T-cell (primary cell): ENCODE measurements at regions not wholly inside any gene's neighbourhood (a gene's known extent, or its start where the extent isn't known, plus 50 kb on each side); places are given as distances from the start of the nearest gene placed in this dataset.

Experiments used
- ATAC-seq, 4 experiments: fragments of 200-7000 bp in 3 of 4; fragments of 150-1000 bp in 1 of 4; cut with Tn5 transposase; replicated peaks in 1 of 4; 1 replicate in 3 of 4; 2 replicates in 1 of 4; pipeline ENCODE4 v1.10.0; 2021; ENCODE audit warnings: moderate library complexity in 3 of 4, mild to moderate bottlenecking in 2 of 4, moderate number of reproducible peaks in 1 of 4
- CTCF ChIA-PET, 2 donors: fragments of 300-600 bp; sonication (Branson Sonifier 250); formaldehyde crosslinking; loops; one replicate each; lab custom pipeline; 2022; ENCODE audit warnings: antibody characterized with exemption in 2 of 2; lab: Charles Lee
- POLR2A ChIA-PET, 2 donors: fragments of 300-600 bp; sonication (Branson Sonifier 250); formaldehyde crosslinking; loops; one replicate each; lab custom pipeline; 2022; ENCODE audit warnings: antibody characterized with exemption in 2 of 2; lab: Charles Lee
- DNase-seq, 35 experiments: peaks; one replicate each; pipeline versions ENCODE4 v3.0.0 to v3.0.0-alpha.2; 2013 to 2023
- H3K27ac ChIP-seq: one replicate; pipeline ENCODE4 v1.5.1; 2013; ENCODE audit warnings: low read length
- H3K27me3 ChIP-seq, 2 experiments: replicated peaks in 1 of 2; 1 replicate in 1 of 2; 2 replicates in 1 of 2; pipeline versions ENCODE4 v1.6.1 to v1.7.0; 2013; ENCODE audit warnings: low read length in 1 of 2, mixed read lengths in 1 of 2; ENCODE audit not compliant: control insufficient read depth in 2 of 2, insufficient read depth in 2 of 2; ENCODE audit errors: extremely low read depth in 1 of 2
- H3K36me3 ChIP-seq, 2 donors: 1 replicate in 1 of 2; 2 replicates in 1 of 2; pipeline versions ENCODE4 v1.6.1 to v1.7.0; 2013; ENCODE audit warnings: low read length in 1 of 2; ENCODE audit not compliant: control insufficient read depth in 2 of 2, insufficient read depth in 1 of 2; ENCODE audit errors: extremely low read depth in 1 of 2
- H3K4me1 ChIP-seq, 2 experiments: 1 replicate in 1 of 2; 2 replicates in 1 of 2; pipeline versions ENCODE4 v1.6.1 to v1.7.0; 2013; ENCODE audit warnings: low read length in 2 of 2, mixed read lengths in 1 of 2; ENCODE audit not compliant: insufficient read depth in 2 of 2, control insufficient read depth in 1 of 2; ENCODE audit errors: extremely low read depth in 1 of 2
- H3K4me3 ChIP-seq, 2 donors: 1 replicate in 1 of 2; 2 replicates in 1 of 2; pipeline versions ENCODE4 v1.5.1 to v1.7.0; 2013; ENCODE audit warnings: mild to moderate bottlenecking in 2 of 2, low read length in 1 of 2, moderate library complexity in 1 of 2; ENCODE audit not compliant: control insufficient read depth in 1 of 2; ENCODE audit errors: extremely low read depth in 1 of 2
- H3K9me3 ChIP-seq: 2 replicates; pipeline ENCODE4 v1.7.0; 2013
- H3K27ac Mint-ChIP-seq, 2 donors: one replicate each; pipeline ENCODE4 v1.8.0; 2020 to 2021; ENCODE audit warnings: mild to moderate bottlenecking in 2 of 2, mixed read lengths in 2 of 2
- H3K27me3 Mint-ChIP-seq, 2 donors: one replicate each; pipeline ENCODE4 v1.8.0; 2021 to 2022; ENCODE audit warnings: mixed read lengths in 2 of 2
- H3K36me3 Mint-ChIP-seq: one replicate; pipeline ENCODE4 v1.8.0; 2021; ENCODE audit warnings: mixed read lengths
- H3K4me1 Mint-ChIP-seq, 3 donors: one replicate each; pipeline ENCODE4 v1.8.0; 2020 to 2022; ENCODE audit warnings: mixed read lengths in 3 of 3, mild to moderate bottlenecking in 1 of 3
- H3K4me3 Mint-ChIP-seq, 3 donors: one replicate each; pipeline ENCODE4 v1.8.0; 2020 to 2022; ENCODE audit warnings: mild to moderate bottlenecking in 3 of 3, mixed read lengths in 3 of 3, moderate library complexity in 3 of 3
- H3K9me3 Mint-ChIP-seq, 3 donors: one replicate each; pipeline ENCODE4 v1.8.0; 2020 to 2022; ENCODE audit warnings: mixed read lengths in 3 of 3
- WGBS: methylation state at CpG from one replicate; pipeline ENCODE4 v1.1.5; 2013; ENCODE audit warnings: missing lambda C conversion rate; ENCODE audit not compliant: insufficient coverage; 5-methylcytosine and 5-hydroxymethylcytosine counted together

- Histone ChIP-seq H3K27ac (no peak overlapping the region), H3K27me3 (peaks cover 0 to 20% of the 10 kb centered on the region in 2 experiments), H3K36me3 (no peaks in the 10 kb centered on the region), H3K4me3 (no peak overlapping the region), H3K4me1 (no peaks in the 10 kb centered on the region), H3K9me3 (no peaks in the 10 kb centered on the region)
- Mint-ChIP-seq H3K4me1 (no peaks in the 10 kb centered on the region), H3K9me3 (no peaks in the 10 kb centered on the region), H3K27ac (no peak overlapping the region), H3K27me3 (peaks cover 10 to 12% of the 10 kb centered on the region in 2 donors), H3K36me3 (no peaks in the 10 kb centered on the region), H3K4me3 (no peak overlapping the region)
- WGBS = 74% methylated on average over 3 of the region's 6 CpGs
- POLR2A ChIA-PET = no interaction called here
- DNase-seq (no peak), ATAC-seq (no peak)
- CTCF ChIA-PET = no interaction called here
Measured at GRCh38 chr1:29729281-29729680, 493.0 kb downstream of the PTPRU start.

- Mint-ChIP-seq H3K36me3 (no peaks in the 10 kb centered on the region), H3K4me1 (no peaks in the 10 kb centered on the region), H3K27me3 (peaks cover 10 to 11% of the 10 kb centered on the region in 2 donors), H3K27ac (no peak overlapping the region), H3K4me3 (no peak overlapping the region), H3K9me3 (no peaks in the 10 kb centered on the region)
- ATAC-seq (no peak), DNase-seq (no peak)
- Histone ChIP-seq H3K4me3 (no peak overlapping the region), H3K27ac (no peak overlapping the region), H3K36me3 (no peaks in the 10 kb centered on the region), H3K4me1 (no peaks in the 10 kb centered on the region), H3K9me3 (no peaks in the 10 kb centered on the region), H3K27me3 (peaks cover 0 to 20% of the 10 kb centered on the region in 2 experiments)
- WGBS = 76% methylated on average over 4 of the region's 5 CpGs
- CTCF ChIA-PET = no interaction called here
- POLR2A ChIA-PET = no interaction called here
Measured at GRCh38 chr1:29728703-29729102, 492.4 kb downstream of the PTPRU start.

GRCh38 chr1:29725262-29725661 lies 488.9 kb downstream of the PTPRU start:
- Mint-ChIP-seq H3K4me1 (no peaks in the 10 kb centered on the region), H3K9me3 (peaks cover 3 to 15% (median 10%) of the 10 kb centered on the region in 3 donors), H3K27me3 (peaks cover 11% of the 10 kb centered on the region in 2 donors), H3K27ac (no peak overlapping the region), H3K4me3 (no peak overlapping the region), H3K36me3 (no peaks in the 10 kb centered on the region)
- peaks cover 0 to 27% of the 10 kb centered on the region in 2 experiments for H3K27me3 ChIP-seq
- H3K4me1 ChIP-seq = no peaks in the 10 kb centered on the region
- DNase-seq (no peak), ATAC-seq (no peak)
- no peaks in the 10 kb centered on the region for H3K36me3 ChIP-seq
- no peaks in the 10 kb centered on the region for H3K9me3 ChIP-seq
- no CpG with 5 or more reads among the region's 1 CpG for WGBS
- ChIA-PET CTCF (no interaction called here), POLR2A (no interaction called here)
- H3K27ac ChIP-seq = no peak overlapping the region
- H3K4me3 ChIP-seq = no peak overlapping the region

GRCh38 chr1:29722598-29722997 lies 486.3 kb downstream of the PTPRU start:
- H3K27ac Mint-ChIP-seq = no peak overlapping the region
- ATAC-seq (no peak), DNase-seq (no peak)
- CTCF ChIA-PET = no interaction called here
- peaks cover 23 to 24% of the 10 kb centered on the region in 2 donors for H3K27me3 Mint-ChIP-seq
- H3K4me3 Mint-ChIP-seq = no peak overlapping the region
- POLR2A ChIA-PET = no interaction called here
- H3K4me1 Mint-ChIP-seq = no peaks in the 10 kb centered on the region
- peaks cover 6 to 28% (median 18%) of the 10 kb centered on the region in 3 donors for H3K9me3 Mint-ChIP-seq
- peaks cover 3% of the 10 kb centered on the region for H3K9me3 ChIP-seq
- no peaks in the 10 kb centered on the region for H3K36me3 ChIP-seq
- no peaks in the 10 kb centered on the region for H3K4me1 ChIP-seq
- no peak overlapping the region for H3K27ac ChIP-seq
- no peaks in the 10 kb centered on the region for H3K36me3 Mint-ChIP-seq
- no peak overlapping the region for H3K4me3 ChIP-seq
- H3K27me3 ChIP-seq = peaks cover 0 to 24% of the 10 kb centered on the region in 2 experiments

- no peak overlapping the region for H3K4me3 ChIP-seq
- DNase-seq (no peak), ATAC-seq (no peak)
- H3K27me3 ChIP-seq = peaks cover 0 to 22% of the 10 kb centered on the region in 2 experiments
- POLR2A ChIA-PET = no interaction called here
- CTCF ChIA-PET = no interaction called here
- Mint-ChIP-seq H3K4me3 (no peak overlapping the region), H3K9me3 (peaks cover 9 to 30% (median 21%) of the 10 kb centered on the region in 3 donors), H3K36me3 (no peaks in the 10 kb centered on the region), H3K27ac (no peak overlapping the region), H3K4me1 (no peaks in the 10 kb centered on the region), H3K27me3 (peaks cover 16 to 23% of the 10 kb centered on the region in 2 donors)
- no peak overlapping the region for H3K27ac ChIP-seq
- peaks cover 3% of the 10 kb centered on the region for H3K9me3 ChIP-seq
- 83% methylated on average over 1 of the region's 4 CpGs for WGBS
- H3K36me3 ChIP-seq = no peaks in the 10 kb centered on the region
- no peaks in the 10 kb centered on the region for H3K4me1 ChIP-seq
Measured at GRCh38 chr1:29719253-29719652, 482.9 kb downstream of the PTPRU start.

GRCh38 chr1:29718791-29719190 lies 482.5 kb downstream of the PTPRU start:
- H3K4me3 Mint-ChIP-seq = no peak overlapping the region
- Histone ChIP-seq H3K36me3 (no peaks in the 10 kb centered on the region), H3K27me3 (peaks cover 0 to 22% of the 10 kb centered on the region in 2 experiments), H3K27ac (no peak overlapping the region), H3K9me3 (peaks cover 3% of the 10 kb centered on the region), H3K4me3 (no peak overlapping the region), H3K4me1 (no peaks in the 10 kb centered on the region)
- ATAC-seq = no peak
- H3K27ac Mint-ChIP-seq = no peak overlapping the region
- CTCF ChIA-PET = no interaction called here
- peaks cover 16 to 25% of the 10 kb centered on the region in 2 donors for H3K27me3 Mint-ChIP-seq
- H3K4me1 Mint-ChIP-seq = no peaks in the 10 kb centered on the region
- H3K9me3 Mint-ChIP-seq = peaks cover 9 to 30% (median 21%) of the 10 kb centered on the region in 3 donors
- POLR2A ChIA-PET = no interaction called here
- DNase-seq = no peak
- H3K36me3 Mint-ChIP-seq = no peaks in the 10 kb centered on the region

- H3K9me3 ChIP-seq = peaks cover 3% of the 10 kb centered on the region
- ATAC-seq (no peak), DNase-seq (no peak)
- H3K36me3 Mint-ChIP-seq = no peaks in the 10 kb centered on the region
- H3K9me3 Mint-ChIP-seq = peaks cover 5 to 26% (median 14%) of the 10 kb centered on the region in 3 donors
- H3K4me1 ChIP-seq = no peaks in the 10 kb centered on the region
- H3K27me3 Mint-ChIP-seq = peaks cover 26 to 39% of the 10 kb centered on the region in 2 donors
- no peak overlapping the region for H3K27ac Mint-ChIP-seq
- peaks cover 0 to 27% of the 10 kb centered on the region in 2 experiments for H3K27me3 ChIP-seq
- 69% methylated on average over 2 of the region's 6 CpGs for WGBS
- H3K36me3 ChIP-seq = no peaks in the 10 kb centered on the region
- H3K4me3 ChIP-seq = no peak overlapping the region
- no peaks in the 10 kb centered on the region for H3K4me1 Mint-ChIP-seq
- no peak overlapping the region for H3K4me3 Mint-ChIP-seq
- ChIA-PET POLR2A (no interaction called here), CTCF (no interaction called here)
- no peak overlapping the region for H3K27ac ChIP-seq
Measured at GRCh38 chr1:29716306-29716705, 480.0 kb downstream of the PTPRU start.
